Testis (tissue), 2 donors: ENCODE measurements at regions not wholly inside any gene's neighbourhood (a gene's known extent, or its start where the extent isn't known, plus 50 kb on each side); places are given as distances from the start of the nearest gene placed in this dataset.
"Not testable (repeated sequence)": the region's sequence is repeated elsewhere in the genome, so short reads cannot be mapped to it uniquely, and the experiment has no call there.

Experiments
- DNase-seq: peaks from one replicate; pipeline ENCODE4 v3.0.0-alpha.2; 2019
- H3K27ac ChIP-seq, 2 donors: fragments of 200-600 bp; sonication (generic); one replicate each; pipeline ENCODE4 v1.5.1; 2019
- H3K27me3 ChIP-seq: fragments of 200-600 bp; sonication (generic); one replicate; pipeline ENCODE4 v1.5.1; 2019
- H3K36me3 ChIP-seq: fragments of 200-600 bp; sonication (generic); one replicate; pipeline ENCODE4 v1.5.1; 2017; ENCODE audit warnings: low read depth; ENCODE audit errors: missing control alignments
- H3K4me1 ChIP-seq: fragments of 200-600 bp; sonication (generic); one replicate; pipeline ENCODE4 v1.5.1; 2019
- H3K4me3 ChIP-seq, 2 donors: fragments of 200-600 bp; sonication (generic); one replicate each; pipeline ENCODE4 v1.5.1; 2017 to 2019
- H3K9me3 ChIP-seq: fragments of 200-600 bp; sonication (generic); one replicate; pipeline ENCODE4 v1.5.1; 2017
- CTCF ChIP-seq, 3 experiments: fragments of 450-650 bp in 2 of 3; fragments of 200-600 bp in 1 of 3; sonication (generic) in 1 of 3; IDR thresholded peaks; one replicate each; pipeline ENCODE4 v1.5.1; 2016 to 2019; ENCODE audit warnings: antibody characterized with exemption in 3 of 3, mild to moderate bottlenecking in 2 of 3, moderate library complexity in 1 of 3
- POLR2A ChIP-seq: fragments of 450-650 bp; IDR thresholded peaks from one replicate; pipeline ENCODE4 v1.6.1; 2017; ENCODE audit warnings: antibody characterized with exemption, mild to moderate bottlenecking, moderate library complexity
- WGBS, 2 donors: methylation state at CpG; one replicate each; pipeline ENCODE4 v1.1.5; 2018; 5-methylcytosine and 5-hydroxymethylcytosine counted together
- intact Hi-C: fragments of 100-400 bp; cut with DNase I; formaldehyde crosslinking; loops from one replicate; pipeline ENCODE4 v1.15.1; 2023; ENCODE audit warnings: low total_unique reads

- Histone ChIP-seq H3K27me3 (no peaks in the 10 kb centered on the region), H3K4me3 (no peak overlapping the region), H3K36me3 (no peaks in the 10 kb centered on the region), H3K27ac (no peak overlapping the region), H3K9me3 (no peaks in the 10 kb centered on the region), H3K4me1 (no peaks in the 10 kb centered on the region)
- intact Hi-C loops: no loop called here
- DNase-seq: no peak
- TF ChIP-seq POLR2A (no peak), CTCF (IDR thresholded peaks at IDR 0.05) (no peak)
Measured at GRCh38 chr14:41461380-41461779, 145.3 kb upstream of the LRFN5 start.

GRCh38 chr14:41457393-41457792 lies 149.3 kb upstream of the LRFN5 start:
- DNase-seq: no peak
- TF ChIP-seq POLR2A: no peak
- TF ChIP-seq CTCF (IDR thresholded peaks at IDR 0.05): no peak
- no peak overlapping the region for H3K27ac ChIP-seq
- H3K4me3 ChIP-seq: no peak overlapping the region
- 82 to 98% methylated on average over 1 of the region's 1 CpG for WGBS, 2 donors
- H3K9me3 ChIP-seq: no peaks in the 10 kb centered on the region
- no peaks in the 10 kb centered on the region for H3K4me1 ChIP-seq
- no peaks in the 10 kb centered on the region for H3K27me3 ChIP-seq
- H3K36me3 ChIP-seq: no peaks in the 10 kb centered on the region
- intact Hi-C loops: no loop called here

- H3K27ac ChIP-seq: no peak overlapping the region
- H3K4me3 ChIP-seq: no peak overlapping the region
- no peaks in the 10 kb centered on the region for H3K9me3 ChIP-seq
- H3K4me1 ChIP-seq: no peaks in the 10 kb centered on the region
- intact Hi-C loops: no loop called here
- TF ChIP-seq CTCF (IDR thresholded peaks at IDR 0.05) (no peak), POLR2A (no peak)
- 57 to 62% methylated on average over 3 of the region's 3 CpGs for WGBS, 2 donors
- no peaks in the 10 kb centered on the region for H3K27me3 ChIP-seq
- H3K36me3 ChIP-seq: no peaks in the 10 kb centered on the region
- DNase-seq: no peak
Measured at GRCh38 chr14:41449066-41449465, 157.6 kb upstream of the LRFN5 start.

GRCh38 chr14:41446008-41446407 lies 160.7 kb upstream of the LRFN5 start:
- Histone ChIP-seq H3K9me3 (no peaks in the 10 kb centered on the region), H3K4me3 (no peak overlapping the region), H3K36me3 (no peaks in the 10 kb centered on the region), H3K4me1 (no peaks in the 10 kb centered on the region), H3K27ac (no peak overlapping the region), H3K27me3 (no peaks in the 10 kb centered on the region)
- intact Hi-C loops: no loop called here
- TF ChIP-seq CTCF (IDR thresholded peaks at IDR 0.05) (no peak), POLR2A (no peak)
- no peak for DNase-seq
- WGBS, 2 donors: 54 to 60% methylated on average over 2 of the region's 2 CpGs

- intact Hi-C loops: no loop called here
- no peak overlapping the region for H3K4me3 ChIP-seq
- no peak overlapping the region for H3K27ac ChIP-seq
- H3K9me3 ChIP-seq: no peaks in the 10 kb centered on the region
- no peaks in the 10 kb centered on the region for H3K36me3 ChIP-seq
- TF ChIP-seq CTCF (IDR thresholded peaks at IDR 0.05) (no peak), POLR2A (no peak)
- WGBS, 2 donors: 81% methylated on average over 3 of the region's 3 CpGs
- DNase-seq: no peak
- H3K4me1 ChIP-seq: no peaks in the 10 kb centered on the region
- no peaks in the 10 kb centered on the region for H3K27me3 ChIP-seq
Measured at GRCh38 chr14:41423503-41423902, 183.2 kb upstream of the LRFN5 start.

GRCh38 chr14:41421308-41421707 lies 185.4 kb upstream of the LRFN5 start:
- H3K27ac ChIP-seq, H3K4me1 ChIP-seq, H3K4me3 ChIP-seq, DNase-seq, intact Hi-C loops, H3K27me3 ChIP-seq, H3K36me3 ChIP-seq, H3K9me3 ChIP-seq: not testable (repeated sequence)
- 83 to 88% methylated on average over 6 of the region's 6 CpGs for whole genome bisulfite sequencing, 2 donors
